Mucosa of rectum (tissue), 2 donors: ENCODE measurements at regions not wholly inside any gene's neighbourhood (a gene's known extent, or its start where the extent isn't known, plus 50 kb on each side); places are given as distances from the start of the nearest gene placed in this dataset.
A peak's percentile ranks its signal among the peaks of the same experiment; 100 is the strongest.

Source experiments
- H3K27ac ChIP-seq, 2 donors: one replicate each; pipeline ENCODE4 v1.7.0; 2013; ENCODE audit warnings: inconsistent platforms in 2 of 2, low read depth in 2 of 2, low read length in 2 of 2
- H3K27me3 ChIP-seq, 2 donors: one replicate each; pipeline ENCODE4 v1.7.0; 2013; ENCODE audit warnings: low read length in 2 of 2; ENCODE audit not compliant: control insufficient read depth in 2 of 2, insufficient read depth in 2 of 2
- H3K36me3 ChIP-seq, 2 donors: one replicate each; pipeline ENCODE4 v1.7.0; 2013; ENCODE audit warnings: low read length in 2 of 2; ENCODE audit not compliant: control insufficient read depth in 2 of 2, insufficient read depth in 2 of 2
- H3K4me1 ChIP-seq, 2 donors: one replicate each; pipeline ENCODE4 v1.7.0; 2013; ENCODE audit warnings: low read length in 2 of 2, mild to moderate bottlenecking in 1 of 2; ENCODE audit not compliant: control insufficient read depth in 2 of 2, insufficient read depth in 2 of 2
- H3K4me3 ChIP-seq, 2 donors: one replicate each; pipeline ENCODE4 v1.7.0; 2013; ENCODE audit warnings: low read length in 2 of 2
- H3K9ac ChIP-seq, 2 donors: one replicate each; pipeline ENCODE4 v1.7.0; 2013; ENCODE audit warnings: low read length in 2 of 2, low read depth in 1 of 2, mild to moderate bottlenecking in 1 of 2
- H3K9me3 ChIP-seq, 2 donors: one replicate each; pipeline ENCODE4 v1.7.0; 2013; ENCODE audit warnings: low read length in 2 of 2; ENCODE audit not compliant: control insufficient read depth in 2 of 2
- donor health status: healthy.
- donor health status: Normal muscosa, but diverticular disease.

DNA sequence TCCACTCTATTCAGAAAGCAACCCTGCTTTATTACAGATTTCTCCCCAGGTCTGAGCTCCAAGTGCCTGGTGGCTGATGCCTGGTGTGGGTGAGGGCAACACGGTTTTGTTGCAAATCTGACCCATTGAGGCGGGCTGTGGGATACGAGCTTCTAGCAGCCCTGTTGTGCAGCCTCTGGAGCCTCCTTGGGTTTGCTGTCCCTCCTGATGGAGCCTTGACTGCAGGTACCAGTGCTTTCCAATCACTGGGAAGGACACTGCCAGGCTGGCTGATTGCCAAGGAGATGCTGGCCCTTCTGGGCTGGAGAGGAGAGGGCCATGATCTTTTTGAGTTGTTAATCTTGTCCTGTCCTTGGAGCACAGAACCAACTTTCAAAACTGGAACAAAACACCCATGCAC, 151.0 kb upstream of the RGMA start:
- Histone ChIP-seq H3K27me3 (peaks cover 0 to 2% of the 10 kb centered on the region in 2 donors), H3K4me1 (no peaks in the 10 kb centered on the region), H3K27ac (no peak overlapping the region), H3K36me3 (no peaks in the 10 kb centered on the region), H3K9ac (no peak overlapping the region), H3K9me3 (no peaks in the 10 kb centered on the region), H3K4me3 (no peak overlapping the region)

DNA sequence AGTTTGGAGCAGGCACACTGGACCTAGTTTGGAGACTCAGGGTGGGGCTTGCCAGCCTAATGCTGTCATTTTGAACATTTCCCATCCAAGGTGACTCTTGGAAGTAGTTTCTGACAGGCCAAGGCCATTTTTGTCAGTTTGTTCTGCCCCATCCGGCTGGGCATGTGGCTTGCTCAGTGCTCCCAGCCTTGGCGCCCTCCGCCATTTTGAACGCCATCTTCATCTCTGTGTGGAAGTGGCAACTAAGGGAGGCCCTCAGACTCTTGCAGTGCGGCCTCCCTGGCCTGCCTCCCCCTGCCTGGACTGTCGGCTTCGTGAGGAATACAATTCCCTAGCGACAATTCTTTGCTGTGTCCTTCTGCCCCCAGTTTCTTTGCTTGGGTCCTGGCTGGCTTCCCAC, 150.6 kb upstream of the RGMA start:
- no peak overlapping the region for H3K4me3 ChIP-seq
- no peaks in the 10 kb centered on the region for H3K36me3 ChIP-seq
- H3K27ac ChIP-seq: no peak overlapping the region
- H3K9ac ChIP-seq: no peak overlapping the region
- peaks cover 0 to 2% of the 10 kb centered on the region in 2 donors for H3K27me3 ChIP-seq
- H3K9me3 ChIP-seq: no peaks in the 10 kb centered on the region
- no peaks in the 10 kb centered on the region for H3K4me1 ChIP-seq

DNA sequence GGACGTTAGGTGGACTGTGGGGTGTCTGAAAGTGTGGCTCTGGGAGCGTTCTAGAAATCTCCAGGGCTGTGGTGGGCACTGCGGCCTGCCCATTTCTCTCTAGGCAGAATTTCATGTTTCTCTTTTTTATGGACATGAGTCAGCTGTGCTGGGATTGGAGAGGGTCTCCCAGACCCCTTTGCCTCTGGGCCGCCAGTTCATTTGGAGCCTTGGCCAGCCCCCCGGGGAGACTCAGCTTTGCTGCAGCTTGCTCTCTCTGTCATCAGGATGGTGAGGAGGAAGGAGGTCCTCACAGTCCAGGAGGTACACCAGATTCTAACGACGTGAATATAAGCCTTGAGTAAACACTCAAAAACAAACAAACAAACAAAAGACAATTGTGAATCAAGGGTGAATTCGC, 149.6 kb upstream of the RGMA start:
- Histone ChIP-seq H3K9ac (no peak overlapping the region), H3K27ac (no peak overlapping the region), H3K4me3 (no peak overlapping the region), H3K36me3 (no peaks in the 10 kb centered on the region), H3K27me3 (peaks cover 0 to 2% of the 10 kb centered on the region in 2 donors), H3K4me1 (no peaks in the 10 kb centered on the region), H3K9me3 (no peaks in the 10 kb centered on the region)

DNA sequence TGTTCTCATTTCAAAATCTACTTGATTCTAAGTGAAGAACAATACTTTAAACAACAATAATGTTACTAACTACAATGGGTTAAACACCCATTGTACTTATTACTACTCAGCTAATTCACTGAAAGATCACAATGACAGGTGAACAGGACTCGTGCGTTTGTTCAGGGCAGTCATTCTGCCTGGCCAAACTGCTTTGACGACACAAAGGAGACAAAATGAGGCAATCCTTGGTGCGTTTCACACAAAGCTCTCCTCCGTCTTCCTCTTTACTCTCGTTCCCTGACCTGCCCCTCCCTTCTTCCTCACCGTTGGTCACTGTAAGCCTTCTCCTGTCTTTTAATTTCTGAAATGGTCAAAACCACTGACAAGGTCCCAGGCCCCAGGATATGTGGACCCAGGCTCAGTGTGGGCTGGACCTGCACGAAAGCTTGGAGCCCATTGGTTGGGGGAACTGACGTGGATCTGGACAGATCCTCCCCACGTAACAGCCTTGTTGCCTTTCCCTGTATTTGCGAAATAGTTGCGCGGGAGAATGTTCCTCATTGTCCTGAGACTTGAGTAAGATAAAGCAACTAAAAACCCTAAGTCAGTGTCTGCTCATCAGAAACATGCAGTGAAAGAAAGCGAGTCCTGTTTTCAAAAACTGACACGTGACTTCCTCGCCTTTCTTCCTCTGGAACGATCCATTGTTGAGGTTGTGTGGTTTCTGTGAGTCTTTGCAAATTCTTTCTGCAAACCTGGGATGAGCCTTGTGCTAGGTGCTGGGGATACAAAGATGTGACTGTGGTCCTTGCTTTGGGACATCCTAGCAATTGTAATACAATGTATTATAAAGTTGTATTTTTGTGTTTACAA, 147.1 kb upstream of the RGMA start:
- Histone ChIP-seq H3K4me1 (no peaks in the 10 kb centered on the region), H3K9me3 (no peaks in the 10 kb centered on the region), H3K27ac (peak overlapping the region in 1 of 2 donors; percentile 14), H3K4me3 (peak overlapping the region in 1 of 2 donors; percentile 22), H3K36me3 (no peaks in the 10 kb centered on the region), H3K9ac (peak overlapping the region in 1 of 2 donors; percentile 5), H3K27me3 (peaks cover 0 to 2% of the 10 kb centered on the region in 2 donors)

DNA sequence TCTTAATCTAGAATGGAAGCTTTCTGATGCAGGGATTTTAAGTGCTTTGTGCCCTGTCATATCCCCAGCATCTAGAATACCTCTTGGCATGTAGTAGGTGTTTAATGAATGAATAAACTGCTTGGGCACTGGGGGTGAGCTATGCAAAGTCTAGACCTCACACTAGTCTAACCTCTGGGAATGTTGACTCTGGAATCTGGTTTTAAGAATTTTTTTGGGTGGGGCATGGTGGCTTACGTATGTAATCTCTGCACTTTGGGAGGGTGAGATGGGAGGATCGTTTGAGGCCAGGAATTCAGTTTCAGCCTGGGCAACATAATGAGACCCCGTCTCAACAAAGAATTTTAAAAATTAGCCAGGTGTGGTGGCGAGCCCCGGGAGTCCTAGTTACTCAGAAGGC, 146.3 kb upstream of the RGMA start:
- H3K9me3 ChIP-seq: no peaks in the 10 kb centered on the region
- H3K9ac ChIP-seq: no peak overlapping the region
- no peak overlapping the region for H3K27ac ChIP-seq
- H3K4me1 ChIP-seq: no peaks in the 10 kb centered on the region
- H3K4me3 ChIP-seq: no peak overlapping the region
- peaks cover 0 to 2% of the 10 kb centered on the region in 2 donors for H3K27me3 ChIP-seq
- no peaks in the 10 kb centered on the region for H3K36me3 ChIP-seq

DNA sequence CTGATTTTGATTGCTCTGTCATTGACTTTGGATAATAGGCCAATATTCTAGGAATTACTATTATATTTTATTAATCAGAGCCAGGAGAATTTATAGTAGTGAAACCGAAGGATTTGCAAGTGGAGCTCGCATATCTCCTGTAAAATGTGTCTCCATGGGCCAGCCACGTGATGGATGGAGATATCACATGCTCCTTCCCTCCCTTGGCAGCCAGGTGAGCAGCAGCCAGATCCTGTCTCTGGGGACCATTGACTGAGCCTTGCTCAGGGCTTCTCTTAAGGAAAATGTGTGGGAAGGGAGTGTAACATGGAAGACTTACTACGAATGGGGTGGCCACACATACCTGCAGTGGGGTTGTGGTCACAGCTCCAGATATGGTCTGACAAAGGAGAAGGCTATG, 144.7 kb upstream of the RGMA start:
- Histone ChIP-seq H3K9me3 (no peaks in the 10 kb centered on the region), H3K27ac (no peak overlapping the region), H3K27me3 (peaks cover 0 to 2% of the 10 kb centered on the region in 2 donors), H3K9ac (no peak overlapping the region), H3K36me3 (no peaks in the 10 kb centered on the region), H3K4me1 (no peaks in the 10 kb centered on the region), H3K4me3 (no peak overlapping the region)

DNA sequence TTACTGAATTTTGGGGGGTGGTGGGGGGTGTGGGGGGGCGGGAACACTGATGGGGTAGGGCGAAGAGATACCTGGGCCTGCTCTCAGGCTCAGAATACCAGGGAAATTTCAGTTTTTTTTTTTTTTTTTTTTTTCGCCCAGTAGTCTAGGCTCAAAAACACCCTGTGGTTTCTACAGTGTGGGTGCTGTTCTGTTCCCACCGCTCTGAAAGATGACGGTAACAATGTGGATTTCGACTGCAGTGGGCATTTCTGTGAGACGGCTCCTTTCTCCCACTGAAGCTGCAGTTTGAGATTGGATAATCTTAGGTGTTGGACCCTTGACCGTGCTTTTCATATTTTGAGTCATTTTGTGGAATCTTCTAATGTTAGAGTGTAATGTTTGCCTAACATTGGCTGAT, 143.8 kb upstream of the RGMA start:
- H3K4me3 ChIP-seq: no peak overlapping the region
- H3K27me3 ChIP-seq: peaks cover 0 to 2% of the 10 kb centered on the region in 2 donors
- no peaks in the 10 kb centered on the region for H3K9me3 ChIP-seq
- no peaks in the 10 kb centered on the region for H3K36me3 ChIP-seq
- no peaks in the 10 kb centered on the region for H3K4me1 ChIP-seq
- no peak overlapping the region for H3K27ac ChIP-seq
- no peak overlapping the region for H3K9ac ChIP-seq

DNA sequence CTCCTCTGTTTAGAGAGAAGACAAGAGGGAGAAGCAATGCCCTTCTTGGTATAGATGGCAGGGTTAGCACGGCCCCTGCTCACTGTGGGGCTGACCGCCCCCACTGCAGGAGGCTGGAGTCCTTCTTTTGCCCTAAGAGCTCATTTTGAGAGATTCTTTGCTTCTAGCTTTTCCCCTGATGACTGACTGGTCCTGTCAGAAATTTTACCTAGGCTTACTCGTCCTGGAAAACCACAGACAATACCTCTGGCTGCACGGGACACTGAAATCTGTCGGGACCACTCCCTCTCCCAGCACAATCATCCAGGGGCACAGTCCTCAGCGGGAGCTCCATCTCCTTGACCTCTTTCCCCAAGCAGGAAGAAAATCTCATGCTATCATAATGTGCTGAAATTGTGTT, 143.0 kb upstream of the RGMA start:
- H3K4me3 ChIP-seq: no peak overlapping the region
- H3K27me3 ChIP-seq: peaks cover 0 to 2% of the 10 kb centered on the region in 2 donors
- no peak overlapping the region for H3K27ac ChIP-seq
- H3K4me1 ChIP-seq: no peaks in the 10 kb centered on the region
- H3K9me3 ChIP-seq: no peaks in the 10 kb centered on the region
- no peak overlapping the region for H3K9ac ChIP-seq
- H3K36me3 ChIP-seq: no peaks in the 10 kb centered on the region

DNA sequence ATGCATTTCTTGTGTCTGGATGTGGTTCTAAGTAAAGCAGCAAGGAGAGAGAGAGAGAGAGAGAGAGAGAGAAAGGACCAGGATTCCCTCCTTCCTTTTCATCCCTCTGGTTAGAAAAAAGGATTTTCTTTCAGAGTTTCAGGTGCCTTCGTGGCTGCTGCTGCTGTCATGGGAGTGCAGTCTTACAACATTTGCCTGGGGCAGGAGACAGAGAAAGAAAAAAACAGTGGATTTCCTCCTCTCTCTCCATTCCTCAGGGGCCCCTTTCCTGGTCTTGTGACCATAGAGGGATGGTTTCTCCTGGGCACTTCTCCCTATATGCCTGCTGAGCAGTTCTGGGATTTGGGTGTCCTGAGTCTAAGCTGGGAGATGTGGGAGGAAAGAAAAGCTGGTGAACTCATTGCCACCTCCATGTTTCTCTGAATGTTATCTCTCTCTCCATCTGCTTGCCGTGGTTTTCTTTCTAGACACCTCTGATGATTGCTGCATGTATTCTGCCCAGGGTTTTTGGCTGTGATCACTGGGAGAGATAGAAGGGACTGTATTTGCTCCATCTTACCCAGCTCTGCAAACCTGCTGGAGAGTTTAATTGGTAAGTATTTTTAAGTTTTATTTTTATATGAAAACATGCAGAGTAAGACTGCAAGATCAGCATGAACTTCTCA, 142.4 kb upstream of the RGMA start:
- Histone ChIP-seq H3K4me1 (no peaks in the 10 kb centered on the region), H3K4me3 (no peak overlapping the region), H3K27ac (no peak overlapping the region), H3K9ac (no peak overlapping the region), H3K27me3 (peaks cover 0 to 2% of the 10 kb centered on the region in 2 donors), H3K36me3 (no peaks in the 10 kb centered on the region), H3K9me3 (no peaks in the 10 kb centered on the region)

DNA sequence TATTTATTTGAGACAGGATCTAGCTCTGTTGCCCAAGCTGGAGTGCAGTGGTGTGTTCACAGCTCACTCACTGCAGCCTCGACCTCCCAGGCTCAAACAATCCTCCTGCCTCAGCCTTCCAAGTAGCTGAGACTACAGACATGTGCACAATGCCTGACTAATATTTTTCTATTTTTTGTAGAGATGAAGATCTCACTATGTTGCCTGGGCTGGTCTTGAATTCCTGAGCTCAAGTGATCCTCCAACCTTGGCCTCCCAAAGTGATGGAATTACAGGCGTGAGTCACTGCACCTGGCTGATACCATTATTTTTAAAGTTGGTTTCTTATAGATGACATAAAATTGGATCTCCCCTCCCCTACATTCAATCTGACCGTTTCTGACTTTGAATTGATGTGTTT, 139.5 kb upstream of the RGMA start:
- Histone ChIP-seq H3K9me3 (no peaks in the 10 kb centered on the region), H3K27ac (no peak overlapping the region), H3K36me3 (no peaks in the 10 kb centered on the region), H3K4me3 (no peak overlapping the region), H3K27me3 (no peaks in the 10 kb centered on the region), H3K9ac (no peak overlapping the region), H3K4me1 (no peaks in the 10 kb centered on the region)
